ENCODE measurements at regions not wholly inside any gene's neighbourhood (a gene's known extent, or its start where the extent isn't known, plus 50 kb on each side); places are given as distances from the start of the nearest gene placed in this dataset.

- TF ChIP-seq RARB (CRISPR knock-in tag; IDR thresholded peaks at IDR 0.05) (no peak), TCF4 (CRISPR knock-in tag; IDR thresholded peaks at IDR 0.05; ENCODE audit: borderline replicate concordance) (no peak), TOX (CRISPR knock-in tag; IDR thresholded peaks at IDR 0.05; ENCODE audit: borderline replicate concordance) (no peak), PATZ1 (CRISPR knock-in tag; IDR thresholded peaks at IDR 0.05; ENCODE audit: borderline replicate concordance) (no peak), ZFP30 (CRISPR knock-in tag; IDR thresholded peaks at IDR 0.05) (no peak), ZFP3 (CRISPR knock-in tag; IDR thresholded peaks at IDR 0.05) (no peak), ZNF565 (CRISPR knock-in tag; conservative IDR thresholded peaks at IDR 0.05; ENCODE audit: low read depth) (no peak), OSR1 (CRISPR knock-in tag; IDR thresholded peaks at IDR 0.05) (no peak), SNAI2 (CRISPR knock-in tag; IDR thresholded peaks at IDR 0.05) (no peak), CSDC2 (CRISPR knock-in tag; IDR thresholded peaks at IDR 0.05) (no peak), ISL1 (CRISPR knock-in tag; IDR thresholded peaks at IDR 0.05) (no peak), ZNF70 (CRISPR knock-in tag; IDR thresholded peaks at IDR 0.05) (no peak), CREB5 (CRISPR knock-in tag; IDR thresholded peaks at IDR 0.05; ENCODE audit: low read depth) (no peak), ARNTL (CRISPR knock-in tag; IDR thresholded peaks at IDR 0.05; ENCODE audit: borderline replicate concordance, low read depth) (no peak)
Observed at GRCh38 chr18:27887711-27888495, 289.0 kb downstream of the CDH2 start.
